ENCODE measurements at regions not wholly inside any gene's neighbourhood (a gene's known extent, or its start where the extent isn't known, plus 50 kb on each side); places are given as distances from the start of the nearest gene placed in this dataset.

- Histone ChIP-seq H3K36me3 (ENCODE audit: insufficient read depth, low read length) (no peaks in the 10 kb centered on the region), H3K9me3 (ENCODE audit: low read depth, low read length) (no peaks in the 10 kb centered on the region), H3K4me1 (ENCODE audit: insufficient read depth, low read length) (no peaks in the 10 kb centered on the region), H3K27ac (ENCODE audit: low read depth, low read length) (no peak overlapping the region), H4K20me1 (ENCODE audit: insufficient read depth, low read length) (no peaks in the 10 kb centered on the region), H2AFZ (ENCODE audit: low read length) (no peak overlapping the region), H3K4me2 (ENCODE audit: insufficient read depth, low read length) (no peak overlapping the region), H3K4me3 (ENCODE audit: insufficient read depth, low read length) (no peak overlapping the region), H3K79me2 (ENCODE audit: insufficient read depth, low read length) (no peaks in the 10 kb centered on the region), H3K27me3 (ENCODE audit: insufficient read depth, low read length) (no peaks in the 10 kb centered on the region)
- TF ChIP-seq CTCF (IDR thresholded peaks at IDR 0.05; ENCODE audit: extremely low read depth, low read depth, low read length) = no peak
- DNase-seq (ENCODE audit: insufficient read length, low spot score, missing footprints) = no peak
These were observed 1898.9 kb downstream of the OLFM4 start for GRCh38 chr13:54927538-54927937.

- Histone ChIP-seq H3K27ac (ENCODE audit: low read depth, low read length) (no peak overlapping the region), H3K9me3 (ENCODE audit: low read depth, low read length) (no peaks in the 10 kb centered on the region), H3K4me1 (ENCODE audit: insufficient read depth, low read length) (no peaks in the 10 kb centered on the region), H2AFZ (ENCODE audit: low read length) (no peak overlapping the region), H3K4me2 (ENCODE audit: insufficient read depth, low read length) (no peak overlapping the region), H3K27me3 (ENCODE audit: insufficient read depth, low read length) (no peaks in the 10 kb centered on the region), H3K79me2 (ENCODE audit: insufficient read depth, low read length) (no peaks in the 10 kb centered on the region), H4K20me1 (ENCODE audit: insufficient read depth, low read length) (no peaks in the 10 kb centered on the region), H3K36me3 (ENCODE audit: insufficient read depth, low read length) (no peaks in the 10 kb centered on the region), H3K4me3 (ENCODE audit: insufficient read depth, low read length) (no peak overlapping the region)
- no peak for TF ChIP-seq CTCF (IDR thresholded peaks at IDR 0.05; ENCODE audit: extremely low read depth, low read depth, low read length)
- no peak for DNase-seq (ENCODE audit: insufficient read length, low spot score, missing footprints)
These were observed 1899.5 kb downstream of the OLFM4 start for GRCh38 chr13:54928071-54928470.

GRCh38 chr13:54934121-54934520, 1905.5 kb downstream of the OLFM4 start:
- Histone ChIP-seq H3K9me3 (ENCODE audit: low read depth, low read length) (no peaks in the 10 kb centered on the region), H4K20me1 (ENCODE audit: insufficient read depth, low read length) (no peaks in the 10 kb centered on the region), H3K4me3 (ENCODE audit: insufficient read depth, low read length) (no peak overlapping the region), H3K27me3 (ENCODE audit: insufficient read depth, low read length) (no peaks in the 10 kb centered on the region), H3K27ac (ENCODE audit: low read depth, low read length) (no peak overlapping the region), H3K79me2 (ENCODE audit: insufficient read depth, low read length) (no peaks in the 10 kb centered on the region), H3K4me2 (ENCODE audit: insufficient read depth, low read length) (no peak overlapping the region), H3K4me1 (ENCODE audit: insufficient read depth, low read length) (no peaks in the 10 kb centered on the region), H3K36me3 (ENCODE audit: insufficient read depth, low read length) (no peaks in the 10 kb centered on the region), H2AFZ (ENCODE audit: low read length) (no peak overlapping the region)
- DNase-seq (ENCODE audit: insufficient read length, low spot score, missing footprints) = no peak
- no peak for TF ChIP-seq CTCF (IDR thresholded peaks at IDR 0.05; ENCODE audit: extremely low read depth, low read depth, low read length)

- no peaks in the 10 kb centered on the region for H3K27me3 ChIP-seq (ENCODE audit: insufficient read depth, low read length)
- H2AFZ ChIP-seq (ENCODE audit: low read length) = no peak overlapping the region
- H3K27ac ChIP-seq (ENCODE audit: low read depth, low read length) = no peak overlapping the region
- H3K79me2 ChIP-seq (ENCODE audit: insufficient read depth, low read length) = no peaks in the 10 kb centered on the region
- H3K9me3 ChIP-seq (ENCODE audit: low read depth, low read length) = peaks cover 2% of the 10 kb centered on the region
- no peaks in the 10 kb centered on the region for H3K36me3 ChIP-seq (ENCODE audit: insufficient read depth, low read length)
- H4K20me1 ChIP-seq (ENCODE audit: insufficient read depth, low read length) = no peaks in the 10 kb centered on the region
- H3K4me2 ChIP-seq (ENCODE audit: insufficient read depth, low read length) = no peak overlapping the region
- H3K4me3 ChIP-seq (ENCODE audit: insufficient read depth, low read length) = no peak overlapping the region
- TF ChIP-seq CTCF (IDR thresholded peaks at IDR 0.05; ENCODE audit: extremely low read depth, low read depth, low read length) = no peak
- no peaks in the 10 kb centered on the region for H3K4me1 ChIP-seq (ENCODE audit: insufficient read depth, low read length)
- DNase-seq (ENCODE audit: insufficient read length, low spot score, missing footprints) = no peak
These were observed 1917.4 kb downstream of the OLFM4 start for GRCh38 chr13:54945973-54946372.

Data from osteoblast (primary cell).